ENCODE measurements at regions not wholly inside any gene's neighbourhood (a gene's known extent, or its start where the extent isn't known, plus 50 kb on each side); places are given as distances from the start of the nearest gene placed in this dataset.
A peak's percentile ranks its signal among the peaks of the same experiment; 100 is the strongest.

- no peak overlapping the region for H3K4me3 ChIP-seq (ENCODE audit: extremely low read depth in 1 of 4, insufficient read depth in 2 of 4, low read depth in 3 of 4, low read length in 4 of 4)
- H3K36me3 ChIP-seq (ENCODE audit: control insufficient read depth in 2 of 4, insufficient read depth in 4 of 4, low read length in 3 of 4): no peaks in the 10 kb centered on the region
- no peak overlapping the region for H4K91ac ChIP-seq (replicated peaks; ENCODE audit: insufficient read length, low read length)
- ChIA-PET POLR2A (ENCODE audit: partially characterized antibody) (interaction anchor here (0.6 kb wide), 1 partner anchor 468 kb away, joined by 4 read pairs; no protein-coding TSS in a partner anchor), CTCF (ENCODE audit: partially characterized antibody) (interaction anchor here (0.6 to 1.1 kb wide), 3 partner anchors 30 to 54 kb away, joined by 3 to 4 read pairs (median 4); no protein-coding TSS in a partner anchor)
- H3K27ac ChIP-seq (ENCODE audit: low read depth, low read length): no peak overlapping the region
- no peak overlapping the region for H2BK15ac ChIP-seq (ENCODE audit: low read length)
- no peak overlapping the region for H3K14ac ChIP-seq (ENCODE audit: insufficient read length)
- WGBS, 2 experiments (ENCODE audit: extremely low coverage in 1 of 2, insufficient coverage in 1 of 2, insufficient read length in 1 of 2, insufficient replicate concordance in 2 of 2, low coverage in 1 of 2, low lambda C conversion rate in 2 of 2, missing lambda C conversion rate in 1 of 2): 92% methylated on average over 5 of the region's 5 CpGs; no CpG with 5 or more reads in 1 of the 2 experiments
- no peak overlapping the region for H4K8ac ChIP-seq (ENCODE audit: extremely low read depth, insufficient read depth, low read length)
- no peak for TF ChIP-seq SIN3A (conservative IDR thresholded peaks at IDR 0.05 in 1 of 2, IDR thresholded peaks at IDR 0.05 in 1 of 2; ENCODE audit: low read depth in 1 of 2, low read length in 2 of 2)
- TF ChIP-seq POU5F1 (IDR thresholded peaks at IDR 0.05; ENCODE audit: low read depth, low read length): no peak
- TF ChIP-seq POLR2A (IDR thresholded peaks at IDR 0.05; ENCODE audit: control extremely low read depth in 1 of 2, low read depth in 2 of 2, low read length in 2 of 2): no peak
- TF ChIP-seq POLR2AphosphoS5 (IDR thresholded peaks at IDR 0.05; ENCODE audit: low read depth, low read length): no peak
- TF ChIP-seq SP1 (IDR thresholded peaks at IDR 0.05; ENCODE audit: low read depth, low read length): no peak
- no peak for TF ChIP-seq SIX5 (IDR thresholded peaks at IDR 0.05; ENCODE audit: low read depth, low read length)
- H3K79me1 ChIP-seq (ENCODE audit: low read depth, low read length): no peaks in the 10 kb centered on the region
- no peak for FAIRE-seq
- H2BK120ac ChIP-seq (replicated peaks; ENCODE audit: low read depth, low read length): no peak overlapping the region
- no peak overlapping the region for H2BK20ac ChIP-seq (ENCODE audit: low read length)
- H3K56ac ChIP-seq (replicated peaks; ENCODE audit: insufficient read length, low read depth, low read length): no peak overlapping the region
- H2BK5ac ChIP-seq (ENCODE audit: low read depth, low read length): no peak overlapping the region
- no peaks in the 10 kb centered on the region for H3K4me1 ChIP-seq (replicated peaks in 1 of 4; ENCODE audit: control insufficient read depth in 3 of 4, insufficient read depth in 4 of 4, low read length in 3 of 4)
- H4K5ac ChIP-seq (ENCODE audit: insufficient read length, low read depth, low read length): no peak overlapping the region
- peak overlapping the region; percentile 91; the same call in 1 of the 2 replicates for H2AFZ ChIP-seq (ENCODE audit: low read length)
- no peak overlapping the region for H3K9ac ChIP-seq (replicated peaks in 1 of 4; ENCODE audit: extremely low read depth in 1 of 4, low read depth in 3 of 4, low read length in 3 of 4)
- H2BK12ac ChIP-seq (ENCODE audit: low read depth, low read length): no peak overlapping the region
- no peak overlapping the region for H3K23ac ChIP-seq (ENCODE audit: insufficient read length)
- no peak overlapping the region for H3K18ac ChIP-seq (ENCODE audit: extremely low read depth, low read length)
- H3K4ac ChIP-seq (replicated peaks; ENCODE audit: insufficient read length, low read depth, low read length): no peak overlapping the region
- H3K27me3 ChIP-seq (replicated peaks in 1 of 4; ENCODE audit: control insufficient read depth in 3 of 4, extremely low read depth in 1 of 4, insufficient read depth in 3 of 4, low read length in 3 of 4): no peaks in the 10 kb centered on the region
- no peaks in the 10 kb centered on the region for H4K20me1 ChIP-seq (replicated peaks in 1 of 2; ENCODE audit: control insufficient read depth in 1 of 2, insufficient read depth in 2 of 2, low read length in 2 of 2)
- H3K4me2 ChIP-seq (ENCODE audit: insufficient read depth in 1 of 2, low read depth in 2 of 2, low read length in 2 of 2): no peak overlapping the region
- H3K79me2 ChIP-seq (ENCODE audit: control insufficient read depth in 1 of 2, insufficient read depth in 2 of 2, low read length in 2 of 2): no peaks in the 10 kb centered on the region
- no peak for DNase-seq (ENCODE audit: low read depth in 1 of 2, low spot score in 2 of 2)
- H3K23me2 ChIP-seq (ENCODE audit: low read depth, low read length): no peaks in the 10 kb centered on the region
- no peaks in the 10 kb centered on the region for H3K9me3 ChIP-seq (ENCODE audit: insufficient read depth in 2 of 2, low read depth in 1 of 2, low read length in 1 of 2)
- H2AK5ac ChIP-seq (ENCODE audit: low read depth, low read length): no peak overlapping the region
These were observed 122.9 kb upstream of the MYO3A start for GRCh38 chr10:25811052-25811685.
